ENCODE measurements at regions not wholly inside any gene's neighbourhood (a gene's known extent, or its start where the extent isn't known, plus 50 kb on each side); places are given as distances from the start of the nearest gene placed in this dataset.

DNA sequence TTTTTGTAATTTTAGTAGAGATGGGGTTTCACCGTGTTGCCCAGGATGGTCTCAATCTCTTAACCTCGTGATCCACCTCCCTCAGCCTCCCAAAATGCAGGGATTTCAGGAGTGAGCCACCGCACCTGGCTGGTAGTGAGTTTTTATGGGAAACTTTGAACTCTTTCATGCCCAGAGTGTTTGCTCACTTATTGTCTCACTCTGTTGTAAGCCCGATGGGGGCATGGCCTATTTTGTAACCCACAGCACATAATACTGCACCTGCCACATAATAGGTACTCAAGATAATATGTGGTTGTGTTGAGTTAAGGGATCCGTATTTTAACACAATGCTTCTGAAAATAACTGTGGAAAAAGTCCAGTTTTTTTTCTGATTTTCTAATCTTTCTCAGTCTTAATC is 109.6 kb upstream of the GIMD1 start:
- TF ChIP-seq POLR2A (IDR thresholded peaks at IDR 0.05; ENCODE audit: low read length) (no peak), GATA1 (IDR thresholded peaks at IDR 0.05; ENCODE audit: low read depth, low read length) (no peak)
- DNase-seq, result no peak

DNA sequence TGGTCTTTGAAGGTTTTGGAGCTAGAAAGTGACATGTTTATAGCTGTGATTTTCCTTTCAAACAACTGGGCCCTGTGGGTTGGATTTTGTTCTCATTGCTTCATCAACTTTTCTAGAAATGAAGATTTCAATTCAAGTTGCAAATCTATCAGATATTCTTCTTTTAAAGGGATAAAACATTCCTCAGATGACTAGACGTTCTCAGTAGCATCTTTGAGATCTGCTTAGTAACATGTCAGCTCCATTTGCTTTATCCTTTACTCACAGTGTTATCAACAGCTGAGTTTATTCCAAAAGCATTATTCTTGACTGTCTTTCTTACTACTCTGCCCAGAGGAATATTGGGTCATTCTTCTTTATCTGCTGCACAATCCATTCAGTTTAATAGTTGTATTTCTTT is 108.2 kb upstream of the GIMD1 start:
- no peak for DNase-seq

DNA sequence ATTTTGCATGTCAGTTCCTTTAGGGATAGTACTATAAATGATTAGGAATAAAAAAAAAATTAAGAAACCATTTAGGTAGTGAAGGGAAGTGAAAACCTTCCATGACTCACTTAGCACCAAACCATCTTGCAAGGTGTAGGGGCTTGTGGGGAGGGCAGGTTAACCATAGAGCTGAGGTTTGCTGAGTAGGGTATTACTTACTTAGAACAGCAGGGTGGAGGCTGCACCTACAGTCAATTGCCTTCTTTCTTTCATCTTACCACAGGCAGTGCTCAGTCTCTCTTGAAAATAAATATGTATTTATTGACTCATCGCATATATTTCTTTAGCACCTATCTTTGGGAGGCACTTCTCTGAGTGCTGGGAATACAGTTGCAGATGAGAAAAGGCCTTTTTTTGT is 104.9 kb upstream of the GIMD1 start:
- TF ChIP-seq POLR2A (IDR thresholded peaks at IDR 0.05; ENCODE audit: low read length) (no peak), GATA1 (IDR thresholded peaks at IDR 0.05; ENCODE audit: low read depth, low read length) (no peak)
- DNase-seq, result no peak

More for the DNA sequence above, 108.2 kb upstream of the GIMD1 start:
- no peak for TF ChIP-seq GATA1 (IDR thresholded peaks at IDR 0.05; ENCODE audit: low read depth, low read length)
- no peak for TF ChIP-seq POLR2A (IDR thresholded peaks at IDR 0.05; ENCODE audit: low read length)

GRCh38 chr4:106471151-106471550 is 102.6 kb upstream of the GIMD1 start:
- no peak for TF ChIP-seq GATA1 (IDR thresholded peaks at IDR 0.05; ENCODE audit: low read depth, low read length)
- no peak for TF ChIP-seq POLR2A (IDR thresholded peaks at IDR 0.05; ENCODE audit: low read length)
- no peak for DNase-seq

DNA sequence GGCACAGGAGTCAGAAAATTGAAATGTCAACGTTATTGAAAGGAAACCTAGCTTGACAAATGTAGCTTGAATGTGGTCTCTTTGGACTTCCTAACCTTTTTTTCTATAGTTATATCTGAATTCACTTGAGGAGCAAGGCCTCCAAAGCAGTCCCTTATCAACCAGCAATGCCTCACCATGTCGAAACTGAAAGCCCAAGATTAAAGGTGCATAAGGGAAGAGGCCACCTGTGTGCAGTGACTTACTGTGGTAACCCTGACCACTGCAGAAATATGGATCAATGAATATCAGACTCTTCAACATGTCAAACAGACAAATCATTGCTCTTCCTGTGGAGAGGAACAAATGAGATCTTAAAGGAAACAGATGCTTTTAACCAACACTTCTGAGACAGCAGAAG is 95.0 kb upstream of the GIMD1 start:
- TF ChIP-seq POLR2A (IDR thresholded peaks at IDR 0.05; ENCODE audit: low read length) (no peak), GATA1 (IDR thresholded peaks at IDR 0.05; ENCODE audit: low read depth, low read length) (no peak)
- no peak for DNase-seq

- DNase-seq, result no peak
- TF ChIP-seq GATA1 (IDR thresholded peaks at IDR 0.05; ENCODE audit: low read depth, low read length) (no peak), POLR2A (IDR thresholded peaks at IDR 0.05; ENCODE audit: low read length) (no peak)
Observed at GRCh38 chr4:106454581-106454980, 86.0 kb upstream of the GIMD1 start.

DNA sequence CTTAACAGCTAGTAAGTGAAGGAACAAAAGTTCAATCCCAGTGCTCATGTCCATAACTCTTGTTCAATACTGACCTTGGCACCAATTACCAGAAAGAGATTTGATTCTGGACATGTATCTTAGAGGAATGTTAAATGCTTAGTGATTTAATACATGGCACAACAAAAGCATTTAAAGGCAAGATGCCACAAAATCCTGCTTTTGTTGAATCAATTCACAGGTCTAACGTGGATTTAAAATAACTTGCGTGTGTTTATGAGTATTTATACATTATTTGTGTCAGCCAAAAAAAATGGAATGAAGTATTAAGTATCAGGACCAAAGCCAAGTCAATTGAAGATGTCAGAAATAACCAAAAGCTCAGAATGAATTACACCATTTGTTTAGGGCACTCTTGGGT is 85.4 kb upstream of the GIMD1 start:
- TF ChIP-seq POLR2A (IDR thresholded peaks at IDR 0.05; ENCODE audit: low read length), result no peak
- TF ChIP-seq GATA1 (IDR thresholded peaks at IDR 0.05; ENCODE audit: low read depth, low read length), result no peak
- no peak for DNase-seq

DNA sequence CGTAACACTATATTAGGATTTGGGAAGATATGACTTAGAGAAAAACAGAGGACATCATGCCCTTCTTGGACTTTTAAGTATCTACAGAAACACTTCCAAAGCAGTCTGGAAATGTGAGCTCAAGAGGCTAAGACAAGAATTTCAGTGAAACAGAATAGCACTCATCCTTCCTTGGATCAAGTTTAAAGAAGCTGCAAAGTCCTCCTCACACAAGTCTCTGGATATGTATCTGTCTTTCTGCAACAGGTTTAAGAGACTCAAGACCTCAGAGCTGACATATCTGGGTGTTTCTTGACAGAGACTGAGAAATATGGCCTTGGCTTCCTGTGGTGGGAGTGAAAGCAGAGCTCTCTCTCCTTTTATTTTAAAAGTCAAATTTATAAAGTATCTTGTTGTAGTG is 82.5 kb upstream of the GIMD1 start:
- TF ChIP-seq GATA1 (IDR thresholded peaks at IDR 0.05; ENCODE audit: low read depth, low read length), result no peak
- no peak for TF ChIP-seq POLR2A (IDR thresholded peaks at IDR 0.05; ENCODE audit: low read length)
- no peak for DNase-seq

- DNase-seq, result no peak
- no peak for TF ChIP-seq POLR2A (IDR thresholded peaks at IDR 0.05; ENCODE audit: low read length)
- no peak for TF ChIP-seq GATA1 (IDR thresholded peaks at IDR 0.05; ENCODE audit: low read depth, low read length)
Observed at GRCh38 chr4:106450249-106450648, 81.7 kb upstream of the GIMD1 start.

DNA sequence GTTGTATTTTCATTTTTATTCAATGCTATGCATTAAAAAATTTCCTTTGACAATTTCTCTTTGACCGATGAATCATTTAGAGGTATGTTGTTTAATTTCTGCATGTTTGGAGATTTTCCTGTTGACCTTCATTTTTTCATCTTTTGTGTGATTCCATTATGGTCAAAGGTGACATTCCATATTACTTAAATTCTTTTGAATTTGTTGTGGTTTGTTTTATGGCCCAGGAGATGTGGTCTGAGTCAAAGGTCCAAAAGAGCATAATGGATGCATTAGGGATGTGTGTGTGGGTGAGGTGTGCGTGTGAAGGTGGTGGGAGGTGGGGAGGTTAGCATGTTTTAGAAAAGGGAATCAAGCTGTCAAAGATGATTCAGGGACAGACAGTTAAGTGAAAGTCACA is 76.0 kb upstream of the GIMD1 start:
- TF ChIP-seq GATA1 (IDR thresholded peaks at IDR 0.05; ENCODE audit: low read depth, low read length) (no peak), POLR2A (IDR thresholded peaks at IDR 0.05; ENCODE audit: low read length) (no peak)
- DNase-seq, result no peak

- TF ChIP-seq POLR2A (IDR thresholded peaks at IDR 0.05; ENCODE audit: low read length) (no peak), GATA1 (IDR thresholded peaks at IDR 0.05; ENCODE audit: low read depth, low read length) (no peak)
- DNase-seq, result no peak
Observed at GRCh38 chr4:106430797-106431196, 62.2 kb upstream of the GIMD1 start.

GRCh38 chr4:106429885-106430284 is 61.3 kb upstream of the GIMD1 start:
- DNase-seq, result no peak
- no peak for TF ChIP-seq POLR2A (IDR thresholded peaks at IDR 0.05; ENCODE audit: low read length)
- TF ChIP-seq GATA1 (IDR thresholded peaks at IDR 0.05; ENCODE audit: low read depth, low read length), result no peak

- no peak for DNase-seq
- no peak for TF ChIP-seq GATA1 (IDR thresholded peaks at IDR 0.05; ENCODE audit: low read depth, low read length)
- no peak for TF ChIP-seq POLR2A (IDR thresholded peaks at IDR 0.05; ENCODE audit: low read length)
Observed at GRCh38 chr4:106426069-106426468, 57.5 kb upstream of the GIMD1 start.

DNA sequence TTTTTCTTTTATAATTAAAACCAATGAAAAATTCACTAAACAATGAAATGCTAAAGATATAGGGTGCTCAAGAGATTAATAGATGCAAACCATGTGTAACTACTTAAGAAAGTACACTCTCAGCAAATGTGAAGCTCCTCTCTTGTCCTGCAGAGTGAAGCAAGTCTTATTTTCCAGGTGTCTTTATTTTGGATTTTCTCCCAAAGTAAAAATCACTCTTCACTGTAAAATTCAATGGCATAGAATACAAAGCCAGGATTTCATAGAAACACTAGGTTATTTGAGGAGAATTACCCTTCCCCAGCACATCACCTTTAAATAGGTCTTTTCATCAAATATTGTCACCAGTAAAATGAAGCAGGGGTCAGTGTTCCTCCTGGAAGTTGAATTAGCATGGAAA is 57.0 kb upstream of the GIMD1 start:
- DNase-seq, result no peak
- no peak for TF ChIP-seq GATA1 (IDR thresholded peaks at IDR 0.05; ENCODE audit: low read depth, low read length)

DNA sequence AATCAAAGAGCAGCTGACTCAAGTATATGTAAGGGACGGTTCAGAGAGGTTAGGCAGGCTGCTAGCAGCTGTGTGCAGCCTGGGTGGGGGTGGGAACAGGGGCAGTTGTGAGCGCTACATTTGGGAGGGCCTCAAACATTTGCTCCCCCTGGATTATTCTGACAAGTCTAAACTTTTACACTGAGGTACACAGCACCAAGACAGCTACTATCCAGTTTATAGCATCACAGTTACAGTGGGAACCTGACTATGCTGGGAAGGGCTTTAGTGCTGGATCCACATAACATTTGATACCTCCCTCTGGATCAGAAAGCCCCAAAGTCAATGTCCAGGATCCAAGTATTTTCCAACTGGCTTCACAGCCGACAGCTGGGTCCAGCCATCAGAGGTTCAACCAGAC is 55.8 kb upstream of the GIMD1 start:
- no peak for DNase-seq
- TF ChIP-seq POLR2A (IDR thresholded peaks at IDR 0.05; ENCODE audit: low read length), result no peak
- no peak for TF ChIP-seq GATA1 (IDR thresholded peaks at IDR 0.05; ENCODE audit: low read depth, low read length)

- no peak for TF ChIP-seq POLR2A (IDR thresholded peaks at IDR 0.05; ENCODE audit: low read length)
- TF ChIP-seq GATA1 (IDR thresholded peaks at IDR 0.05; ENCODE audit: low read depth, low read length), result no peak
- no peak for DNase-seq
Observed at GRCh38 chr4:106423791-106424190, 55.2 kb upstream of the GIMD1 start.
